HL-60 (cell line): ENCODE measurements at regions not wholly inside any gene's neighbourhood (a gene's known extent, or its start where the extent isn't known, plus 50 kb on each side); places are given as distances from the start of the nearest gene placed in this dataset.

ENCODE experiments used
- CTCF ChIP-seq: IDR thresholded peaks from one replicate; pipeline ENCODE4 v1.5.1; 2011; ENCODE audit warnings: low read length, control low read depth, inconsistent platforms; ENCODE audit not compliant: insufficient read depth
- GABPA ChIP-seq: IDR thresholded peaks from 2 replicates; pipeline ENCODE4 v1.6.1; 2012; ENCODE audit warnings: low read depth
- POLR2AphosphoS5 ChIP-seq: IDR thresholded peaks from 2 replicates; pipeline ENCODE4 v1.6.1; 2012; ENCODE audit warnings: low read depth
- SPI1 ChIP-seq: IDR thresholded peaks from 2 replicates; pipeline ENCODE4 v1.6.1; 2012; ENCODE audit warnings: low read depth, mild to moderate bottlenecking, borderline replicate concordance

DNA sequence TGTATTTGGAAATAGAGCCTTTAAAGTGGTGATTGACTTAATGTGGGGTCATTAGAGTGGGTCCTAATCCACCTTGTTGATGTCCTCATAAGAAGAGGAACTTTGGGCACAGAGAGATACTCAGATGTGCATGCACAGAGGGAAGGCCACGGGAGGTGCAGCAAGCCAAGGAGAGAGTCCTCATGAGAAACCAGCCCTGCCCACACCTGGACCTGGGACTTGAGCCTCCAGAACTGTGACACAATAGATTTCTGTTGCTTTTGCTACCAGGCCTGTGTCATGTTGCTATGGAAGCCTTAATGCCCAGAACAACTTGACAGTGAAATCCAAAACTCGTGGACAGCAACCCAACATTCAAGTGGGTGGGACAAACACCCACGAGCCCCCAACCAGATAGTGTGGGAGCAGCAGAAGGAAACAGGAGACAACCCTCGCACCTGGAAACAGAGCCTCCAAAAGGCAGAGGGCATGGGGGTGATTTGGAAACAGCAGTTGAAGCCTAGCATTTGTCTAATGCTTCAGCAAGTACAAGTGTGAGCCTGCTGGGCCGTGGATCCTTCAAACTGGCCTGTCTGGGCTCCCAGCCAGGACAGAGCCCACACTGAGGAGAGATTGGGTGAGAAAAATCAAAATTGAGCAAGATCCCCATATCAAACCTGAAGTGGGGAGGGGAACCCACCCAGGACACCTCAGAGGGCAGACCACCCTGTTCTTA, 201.0 kb upstream of the CST7 start:
- TF ChIP-seq CTCF (no peak), POLR2AphosphoS5 (no peak), GABPA (no peak), SPI1 (no peak)
